Gastrocnemius medialis (tissue), 4 donors: ENCODE measurements at regions not wholly inside any gene's neighbourhood (a gene's known extent, or its start where the extent isn't known, plus 50 kb on each side); places are given as distances from the start of the nearest gene placed in this dataset.

Source experiments
- POLR2A ChIP-seq, 2 donors: fragments of 450-650 bp; IDR thresholded peaks; one replicate each; pipeline ENCODE4 v1.6.1; 2017; ENCODE audit warnings: antibody characterized with exemption in 2 of 2, mild to moderate bottlenecking in 2 of 2, moderate library complexity in 2 of 2
- TF ChIP-seq, protein P1 (sequence below), 5 experiments: fragments of 450-650 bp in 3 of 5; fragments of 200-600 bp in 2 of 5; sonication (generic) in 2 of 5; IDR thresholded peaks in 4 of 5; conservative IDR thresholded peaks in 1 of 5; 1 replicate in 4 of 5; 2 replicates in 1 of 5; pipeline ENCODE4 v1.5.1; 2016 to 2019; ENCODE audit warnings: antibody characterized with exemption in 5 of 5, mild to moderate bottlenecking in 3 of 5, moderate library complexity in 3 of 5

DNA sequence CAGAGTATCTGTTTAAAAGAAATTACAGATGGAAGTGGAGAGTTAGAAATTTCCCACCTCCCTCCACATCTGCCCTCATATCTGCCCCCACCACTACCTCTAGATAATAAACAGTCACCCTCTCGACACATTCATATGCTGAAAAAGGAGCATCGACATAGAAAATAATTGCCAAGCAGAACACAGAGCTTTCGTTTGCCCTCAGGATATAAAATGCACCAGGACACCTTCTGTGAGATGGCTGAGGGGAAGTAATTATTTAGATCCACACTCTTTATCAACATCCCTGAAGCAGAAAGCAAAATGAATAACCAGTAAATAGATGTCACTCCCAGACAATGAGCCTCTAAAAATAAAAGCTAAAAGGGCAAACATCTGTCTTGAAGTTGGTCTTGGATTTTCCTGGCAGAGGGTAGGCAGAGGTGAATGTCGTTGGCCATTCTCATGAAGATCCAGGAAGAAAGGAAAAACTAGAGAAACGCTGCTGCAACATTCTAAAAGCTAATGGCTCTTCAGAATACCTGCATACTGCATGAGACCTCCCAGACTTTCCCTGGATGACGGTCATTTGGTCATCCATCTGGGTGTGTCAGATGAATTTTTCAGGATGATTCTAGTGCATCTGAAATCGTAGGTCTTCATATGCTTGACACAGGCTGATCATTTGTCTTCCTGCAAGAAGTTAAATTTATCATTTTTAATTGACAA is 527.5 kb downstream of the RFC3 start:
- TF ChIP-seq, protein P1, sequence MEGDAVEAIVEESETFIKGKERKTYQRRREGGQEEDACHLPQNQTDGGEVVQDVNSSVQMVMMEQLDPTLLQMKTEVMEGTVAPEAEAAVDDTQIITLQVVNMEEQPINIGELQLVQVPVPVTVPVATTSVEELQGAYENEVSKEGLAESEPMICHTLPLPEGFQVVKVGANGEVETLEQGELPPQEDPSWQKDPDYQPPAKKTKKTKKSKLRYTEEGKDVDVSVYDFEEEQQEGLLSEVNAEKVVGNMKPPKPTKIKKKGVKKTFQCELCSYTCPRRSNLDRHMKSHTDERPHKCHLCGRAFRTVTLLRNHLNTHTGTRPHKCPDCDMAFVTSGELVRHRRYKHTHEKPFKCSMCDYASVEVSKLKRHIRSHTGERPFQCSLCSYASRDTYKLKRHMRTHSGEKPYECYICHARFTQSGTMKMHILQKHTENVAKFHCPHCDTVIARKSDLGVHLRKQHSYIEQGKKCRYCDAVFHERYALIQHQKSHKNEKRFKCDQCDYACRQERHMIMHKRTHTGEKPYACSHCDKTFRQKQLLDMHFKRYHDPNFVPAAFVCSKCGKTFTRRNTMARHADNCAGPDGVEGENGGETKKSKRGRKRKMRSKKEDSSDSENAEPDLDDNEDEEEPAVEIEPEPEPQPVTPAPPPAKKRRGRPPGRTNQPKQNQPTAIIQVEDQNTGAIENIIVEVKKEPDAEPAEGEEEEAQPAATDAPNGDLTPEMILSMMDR (IDR thresholded peaks at IDR 0.05 in 4 of 5, conservative IDR thresholded peaks at IDR 0.05 in 1 of 5): no peak
- no peak for TF ChIP-seq POLR2A (IDR thresholded peaks at IDR 0.05)
